ENCODE measurements at regions not wholly inside any gene's neighbourhood (a gene's known extent, or its start where the extent isn't known, plus 50 kb on each side); places are given as distances from the start of the nearest gene placed in this dataset.

- Histone ChIP-seq H3K4me2 (ENCODE audit: insufficient read depth, low read length) (no peak overlapping the region), H3K79me2 (ENCODE audit: insufficient read depth, low read length) (no peaks in the 10 kb centered on the region), H3K9me3 (ENCODE audit: low read depth, low read length) (no peaks in the 10 kb centered on the region), H3K27ac (ENCODE audit: low read depth, low read length) (no peak overlapping the region), H4K20me1 (ENCODE audit: insufficient read depth, low read length) (no peaks in the 10 kb centered on the region), H3K4me1 (ENCODE audit: insufficient read depth, low read length) (no peaks in the 10 kb centered on the region), H3K36me3 (ENCODE audit: insufficient read depth, low read length) (no peaks in the 10 kb centered on the region), H3K4me3 (ENCODE audit: insufficient read depth, low read length) (no peak overlapping the region), H3K27me3 (ENCODE audit: insufficient read depth, low read length) (no peaks in the 10 kb centered on the region), H2AFZ (ENCODE audit: low read length) (no peak overlapping the region)
- DNase-seq (ENCODE audit: insufficient read length, low spot score, missing footprints): no peak
- no peak for TF ChIP-seq CTCF (IDR thresholded peaks at IDR 0.05; ENCODE audit: extremely low read depth, low read depth, low read length)
These were observed 235.1 kb upstream of the PWP1 start for GRCh38 chr12:107450541-107450940.

- no peak overlapping the region for H3K4me3 ChIP-seq (ENCODE audit: insufficient read depth, low read length)
- H3K36me3 ChIP-seq (ENCODE audit: insufficient read depth, low read length): no peaks in the 10 kb centered on the region
- no peak for DNase-seq (ENCODE audit: insufficient read length, low spot score, missing footprints)
- H3K27ac ChIP-seq (ENCODE audit: low read depth, low read length): no peak overlapping the region
- no peaks in the 10 kb centered on the region for H4K20me1 ChIP-seq (ENCODE audit: insufficient read depth, low read length)
- no peak for TF ChIP-seq CTCF (IDR thresholded peaks at IDR 0.05; ENCODE audit: extremely low read depth, low read depth, low read length)
- H3K9me3 ChIP-seq (ENCODE audit: low read depth, low read length): no peaks in the 10 kb centered on the region
- no peak overlapping the region for H2AFZ ChIP-seq (ENCODE audit: low read length)
- no peaks in the 10 kb centered on the region for H3K79me2 ChIP-seq (ENCODE audit: insufficient read depth, low read length)
- H3K27me3 ChIP-seq (ENCODE audit: insufficient read depth, low read length): no peaks in the 10 kb centered on the region
- no peaks in the 10 kb centered on the region for H3K4me1 ChIP-seq (ENCODE audit: insufficient read depth, low read length)
- no peak overlapping the region for H3K4me2 ChIP-seq (ENCODE audit: insufficient read depth, low read length)
These were observed 234.4 kb upstream of the PWP1 start for GRCh38 chr12:107451246-107451645.

- Histone ChIP-seq H3K4me1 (ENCODE audit: insufficient read depth, low read length) (no peaks in the 10 kb centered on the region), H3K9me3 (ENCODE audit: low read depth, low read length) (no peaks in the 10 kb centered on the region), H3K79me2 (ENCODE audit: insufficient read depth, low read length) (no peaks in the 10 kb centered on the region), H3K27me3 (ENCODE audit: insufficient read depth, low read length) (no peaks in the 10 kb centered on the region), H3K4me3 (ENCODE audit: insufficient read depth, low read length) (no peak overlapping the region), H2AFZ (ENCODE audit: low read length) (no peak overlapping the region), H3K27ac (ENCODE audit: low read depth, low read length) (no peak overlapping the region), H3K4me2 (ENCODE audit: insufficient read depth, low read length) (no peak overlapping the region), H4K20me1 (ENCODE audit: insufficient read depth, low read length) (no peaks in the 10 kb centered on the region), H3K36me3 (ENCODE audit: insufficient read depth, low read length) (no peaks in the 10 kb centered on the region)
- no peak for DNase-seq (ENCODE audit: insufficient read length, low spot score, missing footprints)
- no peak for TF ChIP-seq CTCF (IDR thresholded peaks at IDR 0.05; ENCODE audit: extremely low read depth, low read depth, low read length)
These were observed 231.3 kb upstream of the PWP1 start for GRCh38 chr12:107454109-107454830.

- no peaks in the 10 kb centered on the region for H3K27me3 ChIP-seq (ENCODE audit: insufficient read depth, low read length)
- H4K20me1 ChIP-seq (ENCODE audit: insufficient read depth, low read length): no peaks in the 10 kb centered on the region
- H3K27ac ChIP-seq (ENCODE audit: low read depth, low read length): no peak overlapping the region
- H2AFZ ChIP-seq (ENCODE audit: low read length): no peak overlapping the region
- H3K4me3 ChIP-seq (ENCODE audit: insufficient read depth, low read length): no peak overlapping the region
- no peak for DNase-seq (ENCODE audit: insufficient read length, low spot score, missing footprints)
- no peak for TF ChIP-seq CTCF (IDR thresholded peaks at IDR 0.05; ENCODE audit: extremely low read depth, low read depth, low read length)
- no peak overlapping the region for H3K4me2 ChIP-seq (ENCODE audit: insufficient read depth, low read length)
- peaks cover 19% of the 10 kb centered on the region for H3K4me1 ChIP-seq (ENCODE audit: insufficient read depth, low read length)
- H3K9me3 ChIP-seq (ENCODE audit: low read depth, low read length): no peaks in the 10 kb centered on the region
- H3K36me3 ChIP-seq (ENCODE audit: insufficient read depth, low read length): no peaks in the 10 kb centered on the region
- no peaks in the 10 kb centered on the region for H3K79me2 ChIP-seq (ENCODE audit: insufficient read depth, low read length)
These were observed 228.2 kb upstream of the PWP1 start for GRCh38 chr12:107457362-107457935.
